ENCODE measurements at regions not wholly inside any gene's neighbourhood (a gene's known extent, or its start where the extent isn't known, plus 50 kb on each side); places are given as distances from the start of the nearest gene placed in this dataset.
A peak's percentile ranks its signal among the peaks of the same experiment; 100 is the strongest.

- DNase-seq = no peak
- Mint-ChIP-seq H3K4me1 (ENCODE audit: low read depth) (peaks cover 15% of the 10 kb centered on the region), H3K36me3 (ENCODE audit: low read depth) (no peaks in the 10 kb centered on the region), H3K4me3 (no peak overlapping the region), H3K27me3 (ENCODE audit: insufficient read depth) (peaks cover 7% of the 10 kb centered on the region; the same call in 1 of the 2 replicates), H3K9me3 (no peaks in the 10 kb centered on the region), H3K27ac (no peak overlapping the region)
- TF ChIP-seq CTCF (IDR thresholded peaks at IDR 0.05) = no peak
Measured at GRCh38 chr3:24043168-24043567, 98.1 kb downstream of the NR1D2 start.

DNA sequence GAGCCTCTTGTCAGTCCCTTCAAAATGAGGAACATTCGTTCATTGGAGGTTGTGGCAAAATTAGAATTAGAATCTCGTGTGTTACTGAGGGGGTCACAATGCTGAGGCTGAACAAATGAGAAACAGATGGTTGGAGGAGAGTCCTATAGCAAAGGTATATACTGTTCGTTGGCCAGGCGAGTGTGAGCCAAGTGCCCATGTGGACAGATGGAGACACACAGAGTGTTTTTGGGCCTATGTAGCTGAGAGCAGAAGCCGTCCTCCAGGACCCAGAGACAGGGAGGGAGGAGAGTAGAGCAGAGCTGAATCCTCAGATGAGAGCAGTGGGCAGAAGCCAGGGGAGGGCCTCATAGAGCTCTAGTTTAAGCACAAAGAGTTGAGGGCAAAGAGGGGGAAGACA lies 98.9 kb downstream of the NR1D2 start:
- DNase-seq = no peak
- no peaks in the 10 kb centered on the region for H3K9me3 Mint-ChIP-seq
- TF ChIP-seq CTCF (IDR thresholded peaks at IDR 0.05) = no peak
- H3K4me1 Mint-ChIP-seq (ENCODE audit: low read depth) = peaks cover 17% of the 10 kb centered on the region
- peaks cover 7% of the 10 kb centered on the region; the same call in 1 of the 2 replicates for H3K27me3 Mint-ChIP-seq (ENCODE audit: insufficient read depth)
- no peaks in the 10 kb centered on the region for H3K36me3 Mint-ChIP-seq (ENCODE audit: low read depth)
- no peak overlapping the region for H3K27ac Mint-ChIP-seq
- no peak overlapping the region for H3K4me3 Mint-ChIP-seq

GRCh38 chr3:24046214-24046613 lies 101.1 kb downstream of the NR1D2 start:
- H3K27me3 Mint-ChIP-seq (ENCODE audit: insufficient read depth) = peaks cover 5% of the 10 kb centered on the region; the same call in 1 of the 2 replicates
- H3K9me3 Mint-ChIP-seq = no peaks in the 10 kb centered on the region
- peaks cover 17% of the 10 kb centered on the region for H3K4me1 Mint-ChIP-seq (ENCODE audit: low read depth)
- no peak overlapping the region for H3K4me3 Mint-ChIP-seq
- TF ChIP-seq CTCF (IDR thresholded peaks at IDR 0.05) = no peak
- no peak overlapping the region for H3K27ac Mint-ChIP-seq
- no peaks in the 10 kb centered on the region for H3K36me3 Mint-ChIP-seq (ENCODE audit: low read depth)
- no peak for DNase-seq

DNA sequence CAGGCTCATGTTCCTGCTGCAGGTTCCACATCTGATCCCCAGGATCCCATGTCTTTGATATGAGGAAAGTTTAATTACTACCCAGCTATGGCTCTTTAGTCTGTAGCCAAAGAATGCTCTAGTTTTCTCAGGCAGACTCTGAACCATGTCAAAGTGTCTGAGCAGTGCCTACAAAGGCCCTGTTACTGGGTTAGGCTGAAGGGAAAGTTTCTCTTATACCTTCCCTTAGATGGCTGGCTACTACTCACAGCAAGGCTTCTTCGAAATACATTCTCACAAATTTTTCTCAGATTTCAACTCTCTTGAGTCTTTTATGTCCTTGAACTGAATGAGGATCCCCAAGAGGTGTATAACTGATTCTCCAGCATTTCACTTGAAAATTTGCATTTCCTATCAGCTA lies 102.4 kb downstream of the NR1D2 start:
- Mint-ChIP-seq H3K4me1 (ENCODE audit: low read depth) (peaks cover 17% of the 10 kb centered on the region), H3K27ac (peak overlapping the region; percentile 79), H3K27me3 (ENCODE audit: insufficient read depth) (peaks cover 5% of the 10 kb centered on the region; the same call in 1 of the 2 replicates), H3K9me3 (no peaks in the 10 kb centered on the region), H3K4me3 (peak overlapping the region; percentile 50; the same call in 1 of the 2 replicates), H3K36me3 (ENCODE audit: low read depth) (no peaks in the 10 kb centered on the region)
- TF ChIP-seq CTCF (IDR thresholded peaks at IDR 0.05) = no peak
- DNase-seq = peak; percentile 9

DNA sequence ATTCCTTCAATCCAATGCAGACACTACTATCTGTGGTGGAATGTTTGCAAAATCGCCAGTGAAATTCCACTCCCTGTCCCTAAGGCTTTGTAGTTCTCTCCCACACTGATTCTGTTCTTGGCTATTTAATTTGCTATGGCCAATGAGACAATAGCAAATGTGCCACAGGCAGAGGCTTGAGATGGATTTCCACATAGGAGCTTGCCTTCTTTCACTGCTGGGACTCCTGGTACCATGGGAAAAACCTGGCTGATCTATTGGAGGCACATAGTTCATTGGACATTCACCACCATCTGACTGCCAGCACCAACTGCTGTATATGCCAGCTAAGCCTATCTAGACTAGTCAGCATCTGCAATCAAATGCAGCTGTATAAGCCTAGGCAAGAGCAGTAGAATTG lies 103.8 kb downstream of the NR1D2 start:
- Mint-ChIP-seq H3K27me3 (ENCODE audit: insufficient read depth) (no peaks in the 10 kb centered on the region), H3K36me3 (ENCODE audit: low read depth) (no peaks in the 10 kb centered on the region), H3K4me3 (no peak overlapping the region), H3K4me1 (ENCODE audit: low read depth) (peaks cover 17% of the 10 kb centered on the region), H3K9me3 (no peaks in the 10 kb centered on the region), H3K27ac (0 out of 2 replicates have a peak overlapping the region, but pooled peaks have one; percentile 34)
- DNase-seq = no peak
- TF ChIP-seq CTCF (IDR thresholded peaks at IDR 0.05) = no peak

GRCh38 chr3:24052446-24052845 lies 107.4 kb downstream of the NR1D2 start:
- Mint-ChIP-seq H3K9me3 (no peaks in the 10 kb centered on the region), H3K4me1 (ENCODE audit: low read depth) (peaks cover 9% of the 10 kb centered on the region), H3K36me3 (ENCODE audit: low read depth) (no peaks in the 10 kb centered on the region), H3K4me3 (no peak overlapping the region), H3K27me3 (ENCODE audit: insufficient read depth) (peaks cover 6% of the 10 kb centered on the region), H3K27ac (no peak overlapping the region)
- DNase-seq = no peak
- TF ChIP-seq CTCF (IDR thresholded peaks at IDR 0.05) = no peak
